ENCODE measurements at regions not wholly inside any gene's neighbourhood (a gene's known extent, or its start where the extent isn't known, plus 50 kb on each side); places are given as distances from the start of the nearest gene placed in this dataset.

GRCh38 chr7:115827305-115828045 is 203.1 kb downstream of the TFEC start:
- Histone ChIP-seq H3K4me3 (ENCODE audit: low read length) (no peak overlapping the region), H3K4me1 (ENCODE audit: control insufficient read depth, low read depth, low read length) (peaks cover 4% of the 10 kb centered on the region), H3K27me3 (ENCODE audit: control insufficient read depth, insufficient read depth, low read length) (no peaks in the 10 kb centered on the region), H3K9ac (ENCODE audit: low read length) (no peak overlapping the region), H3K36me3 (ENCODE audit: control insufficient read depth, low read depth, low read length) (no peaks in the 10 kb centered on the region), H3K9me3 (ENCODE audit: control insufficient read depth, low read depth, low read length) (no peaks in the 10 kb centered on the region), H3K27ac (ENCODE audit: low read length) (no peak overlapping the region)

GRCh38 chr7:115825456-115826115 is 205.0 kb downstream of the TFEC start:
- Histone ChIP-seq H3K9me3 (ENCODE audit: control insufficient read depth, low read depth, low read length) (no peaks in the 10 kb centered on the region), H3K36me3 (ENCODE audit: control insufficient read depth, low read depth, low read length) (no peaks in the 10 kb centered on the region), H3K4me1 (ENCODE audit: control insufficient read depth, low read depth, low read length) (peaks cover 4% of the 10 kb centered on the region), H3K4me3 (ENCODE audit: low read length) (no peak overlapping the region), H3K27ac (ENCODE audit: low read length) (no peak overlapping the region), H3K9ac (ENCODE audit: low read length) (no peak overlapping the region), H3K27me3 (ENCODE audit: control insufficient read depth, insufficient read depth, low read length) (no peaks in the 10 kb centered on the region)

GRCh38 chr7:115822801-115823200 is 207.8 kb downstream of the TFEC start:
- Histone ChIP-seq H3K4me3 (ENCODE audit: low read length) (no peak overlapping the region), H3K27me3 (ENCODE audit: control insufficient read depth, insufficient read depth, low read length) (no peaks in the 10 kb centered on the region), H3K27ac (ENCODE audit: low read length) (no peak overlapping the region), H3K36me3 (ENCODE audit: control insufficient read depth, low read depth, low read length) (no peaks in the 10 kb centered on the region), H3K9me3 (ENCODE audit: control insufficient read depth, low read depth, low read length) (no peaks in the 10 kb centered on the region), H3K9ac (ENCODE audit: low read length) (no peak overlapping the region), H3K4me1 (ENCODE audit: control insufficient read depth, low read depth, low read length) (peaks cover 4% of the 10 kb centered on the region)

DNA sequence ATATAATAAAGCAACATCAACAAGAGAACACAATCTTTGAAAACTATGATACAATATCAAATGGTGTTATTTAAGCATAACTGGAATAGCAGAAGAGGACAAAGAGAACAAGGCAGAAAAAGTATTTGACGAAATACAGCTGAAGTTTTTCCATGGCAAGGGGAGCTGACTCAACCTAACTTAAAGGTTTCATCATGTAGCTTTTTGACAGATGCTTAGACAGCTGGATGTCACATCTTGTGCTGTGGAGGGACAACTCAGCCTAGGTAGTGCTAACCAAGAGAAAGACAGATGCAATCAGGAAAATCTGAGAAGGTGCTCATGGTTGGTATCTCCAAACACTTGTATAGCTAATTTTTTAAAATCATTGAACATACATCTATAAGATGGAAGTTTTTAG is 208.2 kb downstream of the TFEC start:
- H3K9ac ChIP-seq (ENCODE audit: low read length) = no peak overlapping the region
- peaks cover 7% of the 10 kb centered on the region for H3K4me1 ChIP-seq (ENCODE audit: control insufficient read depth, low read depth, low read length)
- no peak overlapping the region for H3K4me3 ChIP-seq (ENCODE audit: low read length)
- H3K27ac ChIP-seq (ENCODE audit: low read length) = no peak overlapping the region
- no peaks in the 10 kb centered on the region for H3K27me3 ChIP-seq (ENCODE audit: control insufficient read depth, insufficient read depth, low read length)
- H3K9me3 ChIP-seq (ENCODE audit: control insufficient read depth, low read depth, low read length) = no peaks in the 10 kb centered on the region
- H3K36me3 ChIP-seq (ENCODE audit: control insufficient read depth, low read depth, low read length) = no peaks in the 10 kb centered on the region

DNA sequence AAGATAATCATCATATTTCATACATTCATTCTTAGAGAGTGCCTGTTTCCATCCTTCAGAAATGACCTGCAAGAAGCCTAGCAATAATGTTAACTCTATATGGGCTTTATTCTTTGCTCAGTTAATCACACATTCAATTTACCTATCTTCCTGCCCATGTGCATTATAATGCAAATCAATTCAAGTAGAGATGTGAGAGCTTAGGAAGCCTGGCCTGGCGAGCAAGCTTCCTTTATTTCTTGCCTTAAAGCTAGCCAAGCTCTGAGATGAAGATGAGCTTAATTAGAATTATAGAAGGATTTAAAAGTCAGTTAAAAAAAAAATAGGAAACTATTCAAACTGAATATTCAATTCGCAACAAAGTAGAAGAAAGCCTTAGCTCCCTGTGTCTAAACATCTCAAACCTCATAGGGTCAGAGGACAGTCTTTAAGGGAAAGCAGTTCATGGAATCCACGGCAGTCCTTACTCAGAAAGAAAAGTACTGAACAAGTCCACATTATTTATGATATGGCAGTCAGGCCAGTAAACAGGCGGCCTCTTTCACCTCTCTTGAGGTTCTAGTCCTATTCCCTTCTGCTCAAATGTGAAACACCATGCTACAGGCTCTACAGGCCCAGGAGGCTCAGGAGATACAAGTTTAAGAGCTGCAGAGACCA is 214.1 kb downstream of the TFEC start:
- Histone ChIP-seq H3K27me3 (ENCODE audit: control insufficient read depth, insufficient read depth, low read length) (no peaks in the 10 kb centered on the region), H3K36me3 (ENCODE audit: control insufficient read depth, low read depth, low read length) (no peaks in the 10 kb centered on the region), H3K4me3 (ENCODE audit: low read length) (peak overlapping the region; percentile 13), H3K9ac (ENCODE audit: low read length) (no peak overlapping the region), H3K9me3 (ENCODE audit: control insufficient read depth, low read depth, low read length) (no peaks in the 10 kb centered on the region), H3K4me1 (ENCODE audit: control insufficient read depth, low read depth, low read length) (peaks cover 42% of the 10 kb centered on the region), H3K27ac (ENCODE audit: low read length) (no peak overlapping the region)

- no peaks in the 10 kb centered on the region for H3K27me3 ChIP-seq (ENCODE audit: control insufficient read depth, insufficient read depth, low read length)
- no peaks in the 10 kb centered on the region for H3K9me3 ChIP-seq (ENCODE audit: control insufficient read depth, low read depth, low read length)
- H3K4me1 ChIP-seq (ENCODE audit: control insufficient read depth, low read depth, low read length) = peaks cover 48% of the 10 kb centered on the region
- no peak overlapping the region for H3K4me3 ChIP-seq (ENCODE audit: low read length)
- H3K9ac ChIP-seq (ENCODE audit: low read length) = no peak overlapping the region
- H3K36me3 ChIP-seq (ENCODE audit: control insufficient read depth, low read depth, low read length) = no peaks in the 10 kb centered on the region
- no peak overlapping the region for H3K27ac ChIP-seq (ENCODE audit: low read length)
Observed at GRCh38 chr7:115812794-115813193, 217.8 kb downstream of the TFEC start.

DNA sequence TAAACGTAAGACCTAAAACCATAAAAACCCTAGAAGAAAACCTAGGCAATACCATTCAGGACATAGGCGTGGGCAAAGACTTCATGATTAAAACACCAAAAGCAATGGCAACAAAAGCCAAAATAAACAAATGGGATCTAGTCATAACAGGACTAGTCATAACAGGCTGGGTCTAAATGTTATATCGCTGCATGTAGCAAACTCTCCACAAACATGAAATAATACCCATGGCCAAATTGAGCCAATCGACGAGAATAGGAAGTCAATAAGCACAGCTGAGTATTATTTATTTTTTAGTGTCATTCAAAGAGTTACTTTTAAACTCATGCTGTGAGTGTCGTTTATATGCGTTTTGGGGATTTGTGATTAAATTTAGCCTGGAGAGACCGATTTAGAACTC is 225.1 kb downstream of the TFEC start:
- H3K4me3 ChIP-seq (ENCODE audit: low read length) = no peak overlapping the region
- no peak overlapping the region for H3K27ac ChIP-seq (ENCODE audit: low read length)
- H3K9ac ChIP-seq (ENCODE audit: low read length) = no peak overlapping the region
- H3K9me3 ChIP-seq (ENCODE audit: control insufficient read depth, low read depth, low read length) = no peaks in the 10 kb centered on the region
- H3K27me3 ChIP-seq (ENCODE audit: control insufficient read depth, insufficient read depth, low read length) = no peaks in the 10 kb centered on the region
- H3K36me3 ChIP-seq (ENCODE audit: control insufficient read depth, low read depth, low read length) = no peaks in the 10 kb centered on the region
- peaks cover 12% of the 10 kb centered on the region for H3K4me1 ChIP-seq (ENCODE audit: control insufficient read depth, low read depth, low read length)

DNA sequence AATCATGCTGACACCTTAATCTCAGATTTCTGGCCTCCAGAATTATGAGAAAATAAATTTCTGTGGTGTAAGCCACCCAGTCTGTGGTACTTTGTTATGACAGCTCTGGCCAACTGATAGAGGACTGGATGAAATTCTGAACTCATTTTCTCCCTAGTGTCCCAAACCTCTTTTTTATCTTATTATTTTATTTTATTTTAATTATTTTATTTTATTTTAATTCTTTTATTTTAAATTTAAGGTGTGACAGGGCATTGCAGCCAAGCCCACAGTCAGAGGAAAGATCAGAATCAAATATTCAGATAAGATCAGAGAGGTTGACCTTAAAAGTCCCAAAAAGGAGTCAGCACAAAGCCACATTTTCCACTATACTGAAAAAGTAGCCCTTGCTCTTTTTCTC is 228.1 kb downstream of the TFEC start:
- no peak overlapping the region for H3K9ac ChIP-seq (ENCODE audit: low read length)
- no peaks in the 10 kb centered on the region for H3K27me3 ChIP-seq (ENCODE audit: control insufficient read depth, insufficient read depth, low read length)
- H3K4me3 ChIP-seq (ENCODE audit: low read length) = no peak overlapping the region
- H3K36me3 ChIP-seq (ENCODE audit: control insufficient read depth, low read depth, low read length) = no peaks in the 10 kb centered on the region
- no peaks in the 10 kb centered on the region for H3K9me3 ChIP-seq (ENCODE audit: control insufficient read depth, low read depth, low read length)
- no peak overlapping the region for H3K27ac ChIP-seq (ENCODE audit: low read length)
- H3K4me1 ChIP-seq (ENCODE audit: control insufficient read depth, low read depth, low read length) = peaks cover 6% of the 10 kb centered on the region

DNA sequence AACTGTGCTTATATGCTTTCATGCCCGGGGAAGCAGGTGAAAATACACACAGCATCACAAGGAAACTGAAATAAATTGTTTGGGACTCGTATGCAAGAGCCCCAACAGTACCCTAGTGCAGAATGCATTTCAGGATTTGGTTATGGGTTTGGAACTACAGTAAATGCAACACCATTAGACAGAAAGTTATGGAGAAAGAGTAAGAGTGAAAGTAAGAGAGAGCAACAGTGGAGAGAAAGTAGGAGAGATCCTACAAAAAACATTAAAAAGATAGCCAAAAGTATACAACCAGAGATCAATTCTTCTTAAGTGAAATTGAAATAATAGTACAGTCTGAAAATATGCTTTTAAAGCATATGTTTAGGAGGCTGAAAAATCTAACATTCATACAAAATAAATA is 231.1 kb downstream of the TFEC start:
- Histone ChIP-seq H3K9me3 (ENCODE audit: control insufficient read depth, low read depth, low read length) (no peaks in the 10 kb centered on the region), H3K27me3 (ENCODE audit: control insufficient read depth, insufficient read depth, low read length) (no peaks in the 10 kb centered on the region), H3K4me1 (ENCODE audit: control insufficient read depth, low read depth, low read length) (peaks cover 5% of the 10 kb centered on the region)

DNA sequence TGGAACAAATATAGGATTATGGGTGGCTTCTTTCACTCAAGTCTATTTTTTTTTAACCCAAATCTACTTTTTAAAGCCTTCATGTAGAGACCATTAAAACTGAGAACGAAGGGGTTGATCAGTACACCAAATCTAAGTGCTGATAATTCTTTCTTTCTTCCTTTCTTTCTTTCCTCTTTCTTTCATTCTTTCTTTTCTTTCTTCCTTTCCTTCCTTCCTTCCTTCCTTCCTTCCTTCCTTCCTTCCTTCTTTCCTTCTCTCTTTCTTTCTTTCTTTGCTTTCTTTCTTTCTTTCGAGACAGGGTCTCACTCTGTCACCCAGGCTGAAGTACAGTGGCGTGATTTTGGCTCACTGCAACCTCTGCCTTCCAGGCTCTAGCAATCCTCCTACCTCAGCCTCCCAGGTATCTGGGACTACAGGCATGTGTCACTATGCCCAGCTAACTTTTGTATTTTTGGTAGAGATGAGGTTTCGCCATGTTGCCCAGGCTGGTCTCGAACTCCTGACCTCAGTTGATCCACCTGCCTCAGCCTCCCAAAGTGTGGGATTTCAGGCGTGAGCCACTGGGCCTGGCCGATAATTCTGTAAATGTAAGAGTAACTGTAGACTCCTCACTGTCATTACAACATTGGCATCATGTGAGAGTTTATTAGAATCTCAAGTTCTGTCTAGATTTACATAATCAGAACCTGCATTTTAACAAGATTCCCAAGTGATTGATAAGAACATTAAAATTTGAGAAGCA is 236.4 kb downstream of the TFEC start:
- no peak overlapping the region for H3K9ac ChIP-seq (ENCODE audit: low read length)
- no peaks in the 10 kb centered on the region for H3K9me3 ChIP-seq (ENCODE audit: control insufficient read depth, low read depth, low read length)
- H3K27ac ChIP-seq (ENCODE audit: low read length) = no peak overlapping the region
- peaks cover 5% of the 10 kb centered on the region for H3K4me1 ChIP-seq (ENCODE audit: control insufficient read depth, low read depth, low read length)
- H3K27me3 ChIP-seq (ENCODE audit: control insufficient read depth, insufficient read depth, low read length) = no peaks in the 10 kb centered on the region
- H3K36me3 ChIP-seq (ENCODE audit: control insufficient read depth, low read depth, low read length) = no peaks in the 10 kb centered on the region
- H3K4me3 ChIP-seq (ENCODE audit: low read length) = no peak overlapping the region

More for the DNA sequence above, 231.1 kb downstream of the TFEC start:
- no peak overlapping the region for H3K4me3 ChIP-seq (ENCODE audit: low read length)
- no peak overlapping the region for H3K27ac ChIP-seq (ENCODE audit: low read length)
- no peaks in the 10 kb centered on the region for H3K36me3 ChIP-seq (ENCODE audit: control insufficient read depth, low read depth, low read length)
- no peak overlapping the region for H3K9ac ChIP-seq (ENCODE audit: low read length)

- Histone ChIP-seq H3K4me1 (ENCODE audit: control insufficient read depth, low read depth, low read length) (peaks cover 5% of the 10 kb centered on the region), H3K27me3 (ENCODE audit: control insufficient read depth, insufficient read depth, low read length) (no peaks in the 10 kb centered on the region), H3K27ac (ENCODE audit: low read length) (no peak overlapping the region)
Observed at GRCh38 chr7:115789901-115790300, 240.7 kb downstream of the TFEC start.

More at GRCh38 chr7:115789901-115790300, 240.7 kb downstream of the TFEC start:
- no peak overlapping the region for H3K9ac ChIP-seq (ENCODE audit: low read length)
- no peaks in the 10 kb centered on the region for H3K36me3 ChIP-seq (ENCODE audit: control insufficient read depth, low read depth, low read length)
- no peak overlapping the region for H3K4me3 ChIP-seq (ENCODE audit: low read length)
- no peaks in the 10 kb centered on the region for H3K9me3 ChIP-seq (ENCODE audit: control insufficient read depth, low read depth, low read length)

Measured in iPS-18a (cell line).